Right lobe of liver (tissue), 6 donors: ENCODE measurements at regions not wholly inside any gene's neighbourhood (a gene's known extent, or its start where the extent isn't known, plus 50 kb on each side); places are given as distances from the start of the nearest gene placed in this dataset.

ENCODE experiments used
- ATAC-seq, 4 donors: fragments of 200-7000 bp; cut with Tn5 transposase; one replicate each; pipeline ENCODE4 v1.9.1; 2020; ENCODE audit warnings: mild to moderate bottlenecking in 4 of 4, moderate library complexity in 4 of 4
- DNase-seq, 3 donors: peaks; one replicate each; pipeline ENCODE4 v3.0.0-alpha.2; 2020
- H3K27ac ChIP-seq, 3 donors: fragments of 200-600 bp; one replicate each; pipeline ENCODE4 v1.8.0; 2022
- H3K27me3 ChIP-seq, 2 donors: fragments of 200-600 bp; one replicate each; pipeline ENCODE4 v1.8.0; 2022
- H3K36me3 ChIP-seq, 4 donors: fragments of 200-600 bp; sonication (generic) in 1 of 4; one replicate each; pipeline versions ENCODE4 v1.5.1 to v1.8.0; 2017 to 2022; ENCODE audit warnings: control low read depth in 1 of 4
- H3K4me1 ChIP-seq, 4 donors: fragments of 200-600 bp; sonication (generic) in 1 of 4; one replicate each; pipeline versions ENCODE4 v1.5.1 to v1.8.0; 2017 to 2022; ENCODE audit warnings: control low read depth in 1 of 4
- H3K4me3 ChIP-seq, 3 donors: fragments of 200-600 bp; one replicate each; pipeline ENCODE4 v1.8.0; 2022
- H3K9me3 ChIP-seq, 4 donors: fragments of 200-600 bp; sonication (generic) in 1 of 4; one replicate each; pipeline versions ENCODE4 v1.5.1 to v1.8.0; 2017 to 2022; ENCODE audit warnings: control low read depth in 1 of 4
- CTCF ChIP-seq, 4 donors: fragments of 200-600 bp in 3 of 4; fragments of 450-650 bp in 1 of 4; IDR thresholded peaks; one replicate each; pipeline versions ENCODE4 v1.5.1 to v1.8.0; 2016 to 2022; ENCODE audit warnings: antibody characterized with exemption in 4 of 4, mild to moderate bottlenecking in 2 of 4
- POLR2A ChIP-seq: fragments of 450-650 bp; IDR thresholded peaks from one replicate; pipeline ENCODE4 v1.6.1; 2017; ENCODE audit warnings: antibody characterized with exemption, mild to moderate bottlenecking
- WGBS: methylation state at CpG from one replicate; pipeline ENCODE4 v1.1.6; 2018; ENCODE audit warnings: low coverage, low lambda C conversion rate; ENCODE audit not compliant: insufficient coverage; ENCODE audit errors: missing lambda C conversion rate; 5-methylcytosine and 5-hydroxymethylcytosine counted together
- intact Hi-C, 2 donors: fragments of 100-400 bp; cut with DNase I; formaldehyde crosslinking; loops; one replicate each; pipeline versions ENCODE4 v1.11.2 to v1.14.1; 2022
- donor health status: DM: no; HTN: yes; CAD: no.
- donor health status: DM: no; HTN: no; CAD: no.
- donor health status: DM: no; HTN: no; CAD: no.
- donor health status: DM: no; HTN: yes; CAD: no.
- donor health status: DM: no; HTN: yes; CAD: no.

GRCh38 chr4:97386969-97387368, 756.3 kb downstream of the STPG2 start:
- DNase-seq (no peak), ATAC-seq (no peak)
- H3K4me3 ChIP-seq = no peak overlapping the region
- no peak overlapping the region for H3K27ac ChIP-seq
- no peaks in the 10 kb centered on the region for H3K9me3 ChIP-seq
- intact Hi-C loops = no loop called here
- no peaks in the 10 kb centered on the region for H3K27me3 ChIP-seq
- TF ChIP-seq CTCF (IDR thresholded peaks at IDR 0.05) (no peak), POLR2A (no peak)
- no peaks in the 10 kb centered on the region for H3K36me3 ChIP-seq
- H3K4me1 ChIP-seq = no peaks in the 10 kb centered on the region

GRCh38 chr4:97394653-97395052, 748.6 kb downstream of the STPG2 start:
- Histone ChIP-seq H3K27me3 (no peaks in the 10 kb centered on the region), H3K9me3 (no peaks in the 10 kb centered on the region), H3K36me3 (no peaks in the 10 kb centered on the region), H3K4me3 (no peak overlapping the region), H3K4me1 (no peaks in the 10 kb centered on the region), H3K27ac (no peak overlapping the region)
- ATAC-seq (no peak), DNase-seq (no peak)
- intact Hi-C loops = no loop called here
- TF ChIP-seq POLR2A = no peak
- TF ChIP-seq CTCF (IDR thresholded peaks at IDR 0.05) = no peak
- WGBS = 37% methylated on average over 1 of the region's 1 CpG

GRCh38 chr4:97396097-97396496, 747.2 kb downstream of the STPG2 start:
- DNase-seq (no peak), ATAC-seq (no peak)
- H3K27me3 ChIP-seq = no peaks in the 10 kb centered on the region
- H3K4me3 ChIP-seq = no peak overlapping the region
- TF ChIP-seq POLR2A (no peak), CTCF (IDR thresholded peaks at IDR 0.05) (no peak)
- H3K9me3 ChIP-seq = no peaks in the 10 kb centered on the region
- H3K27ac ChIP-seq = no peak overlapping the region
- H3K4me1 ChIP-seq = no peaks in the 10 kb centered on the region
- intact Hi-C loops = no loop called here
- 64% methylated on average over 3 of the region's 3 CpGs for WGBS
- H3K36me3 ChIP-seq = no peaks in the 10 kb centered on the region

GRCh38 chr4:97396605-97397004, 746.7 kb downstream of the STPG2 start:
- intact Hi-C loops = no loop called here
- H3K9me3 ChIP-seq = no peaks in the 10 kb centered on the region
- 67% methylated on average over 1 of the region's 1 CpG for WGBS
- H3K27ac ChIP-seq = no peak overlapping the region
- ATAC-seq (no peak), DNase-seq (no peak)
- no peaks in the 10 kb centered on the region for H3K27me3 ChIP-seq
- no peaks in the 10 kb centered on the region for H3K4me1 ChIP-seq
- H3K4me3 ChIP-seq = no peak overlapping the region
- TF ChIP-seq POLR2A (no peak), CTCF (IDR thresholded peaks at IDR 0.05) (no peak)
- no peaks in the 10 kb centered on the region for H3K36me3 ChIP-seq

- Histone ChIP-seq H3K27me3 (no peaks in the 10 kb centered on the region), H3K36me3 (no peaks in the 10 kb centered on the region), H3K27ac (no peak overlapping the region), H3K4me3 (no peak overlapping the region), H3K9me3 (no peaks in the 10 kb centered on the region), H3K4me1 (no peaks in the 10 kb centered on the region)
- ATAC-seq (no peak), DNase-seq (no peak)
- intact Hi-C loops = no loop called here
- no peak for TF ChIP-seq POLR2A
- no peak for TF ChIP-seq CTCF (IDR thresholded peaks at IDR 0.05)
- 89% methylated on average over 5 of the region's 5 CpGs for WGBS
Observed at GRCh38 chr4:97404876-97405523, 738.3 kb downstream of the STPG2 start.
